Breast epithelium (tissue), 4 donors: ENCODE measurements at regions not wholly inside any gene's neighbourhood (a gene's known extent, or its start where the extent isn't known, plus 50 kb on each side); places are given as distances from the start of the nearest gene placed in this dataset.
A peak's percentile ranks its signal among the peaks of the same experiment; 100 is the strongest.

Source experiments
- DNase-seq, 2 donors: peaks; one replicate each; pipeline ENCODE4 v3.0.0-alpha.2; 2019; ENCODE audit warnings: low spot score in 2 of 2
- H3K27ac ChIP-seq, 2 donors: fragments of 200-600 bp; sonication (generic) in 1 of 2; one replicate each; pipeline ENCODE4 v1.5.1; 2016 to 2019; ENCODE audit warnings: mild to moderate bottlenecking in 1 of 2
- H3K27me3 ChIP-seq, 2 donors: fragments of 200-600 bp; sonication (generic) in 1 of 2; one replicate each; pipeline versions ENCODE4 v1.5.1 to v1.6.0; 2017 to 2019; ENCODE audit warnings: control low read depth in 1 of 2, mild to moderate bottlenecking in 1 of 2
- H3K36me3 ChIP-seq: fragments of 200-600 bp; one replicate; pipeline ENCODE4 v1.5.1; 2019
- H3K4me1 ChIP-seq, 2 donors: fragments of 200-600 bp; sonication (generic); one replicate each; pipeline ENCODE4 v1.5.1; 2016 to 2019; ENCODE audit warnings: control low read depth in 1 of 2
- H3K4me3 ChIP-seq, 3 donors: fragments of 200-600 bp; sonication (generic); 1 replicate in 2 of 3; 2 replicates in 1 of 3; pipeline ENCODE4 v1.5.1; 2016 to 2019; ENCODE audit warnings: mild to moderate bottlenecking in 3 of 3, moderate library complexity in 2 of 3
- H3K9me3 ChIP-seq, 2 donors: fragments of 200-600 bp; sonication (generic) in 1 of 2; one replicate each; pipeline ENCODE4 v1.5.1; 2016 to 2019; ENCODE audit warnings: control low read depth in 1 of 2
- POLR2A ChIP-seq: fragments of 450-650 bp; IDR thresholded peaks from one replicate; pipeline ENCODE4 v1.6.1; 2016; ENCODE audit warnings: antibody characterized with exemption, mild to moderate bottlenecking, moderate library complexity
- POLR2AphosphoS5 ChIP-seq, 3 donors: sonication (generic); formaldehyde crosslinking; IDR thresholded peaks; one replicate each; pipeline ENCODE4 v1.6.1; 2017; ENCODE audit warnings: antibody characterized with exemption in 3 of 3
- intact Hi-C: fragments of 100-400 bp; cut with DNase I; formaldehyde crosslinking; loops from one replicate; pipeline ENCODE4 v1.15.1; 2023; ENCODE audit warnings: low total_unique reads
- TF ChIP-seq, protein P1 (sequence below), 3 donors: fragments of 450-650 bp; IDR thresholded peaks; one replicate each; pipeline ENCODE4 v1.5.1; 2016 to 2017; ENCODE audit warnings: antibody characterized with exemption in 3 of 3, mild to moderate bottlenecking in 3 of 3, moderate library complexity in 3 of 3

GRCh38 chr17:72215928-72216327 is 95.1 kb downstream of the SOX9 start:
- no peaks in the 10 kb centered on the region for H3K36me3 ChIP-seq
- H3K27me3 ChIP-seq, result peaks cover 0 to 17% of the 10 kb centered on the region in 2 donors
- H3K4me1 ChIP-seq, result no peaks in the 10 kb centered on the region
- no peak for DNase-seq
- intact Hi-C loops, result loop anchor here (5.0 kb wide), 1 partner anchor 1936 kb away; no protein-coding TSS in a partner anchor
- H3K27ac ChIP-seq, result no peak overlapping the region
- no peak overlapping the region for H3K4me3 ChIP-seq
- no peaks in the 10 kb centered on the region for H3K9me3 ChIP-seq
- TF ChIP-seq POLR2AphosphoS5 (IDR thresholded peaks at IDR 0.05) (no peak), POLR2A (no peak)
- TF ChIP-seq, protein P1, sequence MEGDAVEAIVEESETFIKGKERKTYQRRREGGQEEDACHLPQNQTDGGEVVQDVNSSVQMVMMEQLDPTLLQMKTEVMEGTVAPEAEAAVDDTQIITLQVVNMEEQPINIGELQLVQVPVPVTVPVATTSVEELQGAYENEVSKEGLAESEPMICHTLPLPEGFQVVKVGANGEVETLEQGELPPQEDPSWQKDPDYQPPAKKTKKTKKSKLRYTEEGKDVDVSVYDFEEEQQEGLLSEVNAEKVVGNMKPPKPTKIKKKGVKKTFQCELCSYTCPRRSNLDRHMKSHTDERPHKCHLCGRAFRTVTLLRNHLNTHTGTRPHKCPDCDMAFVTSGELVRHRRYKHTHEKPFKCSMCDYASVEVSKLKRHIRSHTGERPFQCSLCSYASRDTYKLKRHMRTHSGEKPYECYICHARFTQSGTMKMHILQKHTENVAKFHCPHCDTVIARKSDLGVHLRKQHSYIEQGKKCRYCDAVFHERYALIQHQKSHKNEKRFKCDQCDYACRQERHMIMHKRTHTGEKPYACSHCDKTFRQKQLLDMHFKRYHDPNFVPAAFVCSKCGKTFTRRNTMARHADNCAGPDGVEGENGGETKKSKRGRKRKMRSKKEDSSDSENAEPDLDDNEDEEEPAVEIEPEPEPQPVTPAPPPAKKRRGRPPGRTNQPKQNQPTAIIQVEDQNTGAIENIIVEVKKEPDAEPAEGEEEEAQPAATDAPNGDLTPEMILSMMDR (IDR thresholded peaks at IDR 0.05), result no peak

DNA sequence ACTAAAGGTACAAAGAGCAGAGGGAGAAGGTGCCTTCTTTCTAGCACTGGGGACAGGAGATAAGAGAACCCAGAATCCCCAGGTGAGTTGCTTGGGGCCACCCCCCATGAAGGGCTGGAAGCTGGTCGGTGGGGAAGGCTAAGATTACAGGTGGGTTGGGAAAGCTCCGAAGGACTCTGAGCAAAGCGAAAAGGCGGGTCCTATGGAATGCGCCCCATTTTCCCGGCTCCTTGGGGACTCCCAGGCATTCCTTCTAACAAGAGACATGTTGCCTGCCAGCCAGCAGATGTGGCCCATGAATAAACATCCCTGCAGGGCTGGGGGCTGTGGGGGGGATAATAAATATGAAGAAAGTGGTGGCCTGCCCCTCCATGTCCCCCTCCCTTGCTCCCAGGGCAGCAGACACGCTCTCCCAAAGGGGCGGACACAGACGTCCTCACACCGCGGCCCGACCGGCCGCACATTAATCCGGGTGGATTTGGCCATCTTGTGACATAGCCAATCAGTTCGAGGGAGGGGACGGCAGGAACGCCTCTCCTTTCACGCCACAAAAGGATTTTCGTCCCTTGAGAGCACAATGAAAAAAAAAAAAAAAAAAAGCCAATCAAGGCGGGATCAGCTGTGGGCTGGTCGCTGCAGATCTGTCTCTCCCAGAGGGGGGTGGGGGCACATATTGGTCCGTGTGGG is 98.5 kb downstream of the SOX9 start:
- peaks cover 0 to 17% of the 10 kb centered on the region in 2 donors for H3K27me3 ChIP-seq
- H3K36me3 ChIP-seq, result no peaks in the 10 kb centered on the region
- H3K4me1 ChIP-seq, result no peaks in the 10 kb centered on the region
- no peak overlapping the region for H3K27ac ChIP-seq
- intact Hi-C loops, result loop anchor here (5.0 kb wide), 1 partner anchor 1933 kb away; no protein-coding TSS in a partner anchor
- DNase-seq, result no peak
- TF ChIP-seq POLR2A (no peak), POLR2AphosphoS5 (IDR thresholded peaks at IDR 0.05) (no peak)
- TF ChIP-seq, protein P1 (IDR thresholded peaks at IDR 0.05), result no peak
- no peaks in the 10 kb centered on the region for H3K9me3 ChIP-seq
- peak overlapping the region in 1 of 3 donors; percentile 46 for H3K4me3 ChIP-seq

- no peak for DNase-seq
- Histone ChIP-seq H3K9me3 (no peaks in the 10 kb centered on the region), H3K27me3 (peaks cover 0 to 17% of the 10 kb centered on the region in 2 donors), H3K4me1 (no peaks in the 10 kb centered on the region), H3K36me3 (no peaks in the 10 kb centered on the region), H3K27ac (no peak overlapping the region), H3K4me3 (peak overlapping the region in 1 of 3 donors; percentile 46)
- intact Hi-C loops, result loop anchor here (5.0 kb wide), 1 partner anchor 1932 kb away; no protein-coding TSS in a partner anchor
- no peak for TF ChIP-seq POLR2AphosphoS5 (IDR thresholded peaks at IDR 0.05)
- no peak for TF ChIP-seq POLR2A
- TF ChIP-seq, protein P1 (IDR thresholded peaks at IDR 0.05), result no peak
These were observed 99.1 kb downstream of the SOX9 start for GRCh38 chr17:72219824-72220493.

- Histone ChIP-seq H3K4me1 (no peaks in the 10 kb centered on the region), H3K27me3 (peaks cover 0 to 17% of the 10 kb centered on the region in 2 donors), H3K27ac (no peak overlapping the region), H3K36me3 (no peaks in the 10 kb centered on the region), H3K9me3 (no peaks in the 10 kb centered on the region), H3K4me3 (no peak overlapping the region)
- TF ChIP-seq POLR2AphosphoS5 (IDR thresholded peaks at IDR 0.05), result no peak
- TF ChIP-seq POLR2A, result no peak
- TF ChIP-seq, protein P1 (IDR thresholded peaks at IDR 0.05), result no peak
- DNase-seq, result no peak
- intact Hi-C loops, result no loop called here
These were observed 102.0 kb downstream of the SOX9 start for GRCh38 chr17:72222661-72223380.
